ENCODE measurements at regions not wholly inside any gene's neighbourhood (a gene's known extent, or its start where the extent isn't known, plus 50 kb on each side); places are given as distances from the start of the nearest gene placed in this dataset.

- intact Hi-C loops (cut with DNase I) = no loop called here
- H3K27me3 ChIP-seq (replicated peaks; ENCODE audit: insufficient read depth) = no peaks in the 10 kb centered on the region
- H3K36me3 ChIP-seq = no peaks in the 10 kb centered on the region
- no peak overlapping the region for H3K4me3 ChIP-seq
- H3K4me1 ChIP-seq (replicated peaks) = no peaks in the 10 kb centered on the region
- WGBS = 90% methylated on average over 10 of the region's 10 CpGs
- H3K27ac ChIP-seq = no peak overlapping the region
- no peaks in the 10 kb centered on the region for H3K9me3 ChIP-seq
- TF ChIP-seq POLR2AphosphoS5 (IDR thresholded peaks at IDR 0.05) (no peak), POLR2A (IDR thresholded peaks at IDR 0.05) (no peak), CTCF (IDR thresholded peaks at IDR 0.05) (no peak)
- DNase-seq (ENCODE audit: low spot score) = no peak
Measured at GRCh38 chr10:30774261-30774660, 144.7 kb upstream of the LYZL2 start.

DNA sequence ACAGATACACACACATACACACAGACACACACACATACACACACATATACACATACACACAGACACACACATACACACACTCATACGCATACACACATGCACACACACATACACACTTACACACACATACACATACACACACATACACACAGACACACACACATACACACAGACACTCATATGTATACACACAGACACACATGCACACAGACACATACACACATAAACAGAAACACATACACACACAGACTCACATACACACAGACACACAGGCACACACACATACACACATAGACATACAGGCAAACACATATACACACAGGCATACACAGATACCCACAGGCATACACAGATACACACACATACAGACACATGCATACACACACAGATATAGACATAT lies 143.9 kb upstream of the LYZL2 start:
- Histone ChIP-seq H3K4me3 (no peak overlapping the region), H3K27me3 (replicated peaks; ENCODE audit: insufficient read depth) (no peaks in the 10 kb centered on the region), H3K36me3 (no peaks in the 10 kb centered on the region), H3K4me1 (replicated peaks) (no peaks in the 10 kb centered on the region), H3K27ac (no peak overlapping the region), H3K9me3 (no peaks in the 10 kb centered on the region)
- intact Hi-C loops (cut with DNase I) = no loop called here
- 77% methylated on average over 1 of the region's 1 CpG for WGBS
- TF ChIP-seq CTCF (IDR thresholded peaks at IDR 0.05) = no peak
- TF ChIP-seq POLR2A (IDR thresholded peaks at IDR 0.05) = no peak
- TF ChIP-seq POLR2AphosphoS5 (IDR thresholded peaks at IDR 0.05) = no peak
- DNase-seq (ENCODE audit: low spot score) = no peak

GRCh38 chr10:30770816-30771215 lies 141.3 kb upstream of the LYZL2 start:
- H3K4me1 ChIP-seq (replicated peaks) = no peaks in the 10 kb centered on the region
- no peaks in the 10 kb centered on the region for H3K9me3 ChIP-seq
- WGBS = 35% methylated on average over 1 of the region's 1 CpG
- TF ChIP-seq CTCF (IDR thresholded peaks at IDR 0.05) = no peak
- TF ChIP-seq POLR2AphosphoS5 (IDR thresholded peaks at IDR 0.05) = no peak
- intact Hi-C loops (cut with DNase I) = no loop called here
- no peak overlapping the region for H3K27ac ChIP-seq
- H3K27me3 ChIP-seq (replicated peaks; ENCODE audit: insufficient read depth) = no peaks in the 10 kb centered on the region
- no peak overlapping the region for H3K4me3 ChIP-seq
- no peaks in the 10 kb centered on the region for H3K36me3 ChIP-seq
- DNase-seq (ENCODE audit: low spot score) = no peak

- no peak for TF ChIP-seq POLR2A (IDR thresholded peaks at IDR 0.05)
- no peak for TF ChIP-seq CTCF (IDR thresholded peaks at IDR 0.05)
- TF ChIP-seq POLR2AphosphoS5 (IDR thresholded peaks at IDR 0.05) = no peak
- intact Hi-C loops (cut with DNase I) = no loop called here
- 91% methylated on average over 2 of the region's 2 CpGs for WGBS
- no peak for DNase-seq (ENCODE audit: low spot score)
- H3K27ac ChIP-seq = no peak overlapping the region
- no peak overlapping the region for H3K4me3 ChIP-seq
- no peaks in the 10 kb centered on the region for H3K9me3 ChIP-seq
- H3K4me1 ChIP-seq (replicated peaks) = no peaks in the 10 kb centered on the region
- no peaks in the 10 kb centered on the region for H3K27me3 ChIP-seq (replicated peaks; ENCODE audit: insufficient read depth)
- H3K36me3 ChIP-seq = no peaks in the 10 kb centered on the region
Measured at GRCh38 chr10:30770229-30770628, 140.7 kb upstream of the LYZL2 start.

DNA sequence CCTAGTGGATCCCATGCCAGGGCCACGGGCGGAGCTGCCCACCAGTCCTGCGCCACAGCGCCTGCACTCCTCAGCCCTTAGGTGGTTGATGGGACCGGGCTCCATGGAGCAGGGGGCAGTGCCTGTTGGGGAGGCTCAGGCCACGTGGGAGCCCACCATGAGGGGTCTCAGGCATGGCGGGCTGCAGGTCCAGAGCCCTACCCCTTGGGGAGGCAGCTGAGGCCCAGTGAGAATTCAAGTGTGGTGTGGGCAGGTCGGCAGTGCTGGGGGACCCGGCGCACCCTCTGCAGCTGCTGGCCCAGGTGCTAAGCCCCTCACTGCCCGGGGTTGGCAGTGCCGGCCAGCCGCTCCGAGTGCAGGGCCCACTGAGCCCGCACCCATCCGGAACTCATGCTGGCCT lies 139.8 kb upstream of the LYZL2 start:
- Histone ChIP-seq H3K36me3 (no peaks in the 10 kb centered on the region), H3K4me3 (no peak overlapping the region), H3K27ac (no peak overlapping the region), H3K9me3 (no peaks in the 10 kb centered on the region), H3K4me1 (replicated peaks) (no peaks in the 10 kb centered on the region), H3K27me3 (replicated peaks; ENCODE audit: insufficient read depth) (no peaks in the 10 kb centered on the region)
- intact Hi-C loops (cut with DNase I) = no loop called here
- TF ChIP-seq CTCF (IDR thresholded peaks at IDR 0.05) (no peak), POLR2A (IDR thresholded peaks at IDR 0.05) (no peak), POLR2AphosphoS5 (IDR thresholded peaks at IDR 0.05) (no peak)
- no peak for DNase-seq (ENCODE audit: low spot score)
- WGBS = over 99% methylated on average over 13 of the region's 16 CpGs
